PC-3 (cell line): ENCODE measurements at regions not wholly inside any gene's neighbourhood (a gene's known extent, or its start where the extent isn't known, plus 50 kb on each side); places are given as distances from the start of the nearest gene placed in this dataset.

ENCODE experiments used
- EZH2 ChIP-seq: fragments of 300-600 bp; sonication (generic); IDR thresholded peaks from one replicate; pipeline ENCODE4 v1.6.1; 2017; ENCODE audit warnings: antibody characterized with exemption, mild to moderate bottlenecking, low read length; ENCODE audit not compliant: unreplicated experiment
- TF ChIP-seq, protein P1 (sequence below): fragments of 300-600 bp; sonication (generic); conservative IDR thresholded peaks from 2 replicates; pipeline ENCODE4 v1.5.1; 2017; ENCODE audit warnings: antibody characterized with exemption, low read depth, mild to moderate bottlenecking, low read length

DNA sequence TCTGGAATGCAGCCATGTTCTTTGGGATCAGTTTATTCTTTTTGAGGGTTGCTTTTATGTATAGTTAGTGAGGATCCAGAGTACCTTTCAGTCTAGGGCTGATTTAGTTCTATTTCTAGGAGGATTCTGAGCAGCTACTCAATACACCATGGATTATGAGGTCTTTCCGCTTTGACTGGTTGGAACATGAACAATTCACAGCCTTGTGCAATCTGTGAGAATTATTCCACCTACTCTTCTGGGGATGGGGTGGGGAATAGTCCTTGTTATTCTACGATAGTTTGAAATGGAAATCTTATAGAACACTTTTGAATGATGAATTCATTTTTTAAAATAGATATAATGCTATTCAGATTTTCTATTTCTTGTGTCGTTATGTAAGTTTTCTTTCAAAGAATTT is 212.3 kb upstream of the ARRDC3 start:
- TF ChIP-seq, protein P1, sequence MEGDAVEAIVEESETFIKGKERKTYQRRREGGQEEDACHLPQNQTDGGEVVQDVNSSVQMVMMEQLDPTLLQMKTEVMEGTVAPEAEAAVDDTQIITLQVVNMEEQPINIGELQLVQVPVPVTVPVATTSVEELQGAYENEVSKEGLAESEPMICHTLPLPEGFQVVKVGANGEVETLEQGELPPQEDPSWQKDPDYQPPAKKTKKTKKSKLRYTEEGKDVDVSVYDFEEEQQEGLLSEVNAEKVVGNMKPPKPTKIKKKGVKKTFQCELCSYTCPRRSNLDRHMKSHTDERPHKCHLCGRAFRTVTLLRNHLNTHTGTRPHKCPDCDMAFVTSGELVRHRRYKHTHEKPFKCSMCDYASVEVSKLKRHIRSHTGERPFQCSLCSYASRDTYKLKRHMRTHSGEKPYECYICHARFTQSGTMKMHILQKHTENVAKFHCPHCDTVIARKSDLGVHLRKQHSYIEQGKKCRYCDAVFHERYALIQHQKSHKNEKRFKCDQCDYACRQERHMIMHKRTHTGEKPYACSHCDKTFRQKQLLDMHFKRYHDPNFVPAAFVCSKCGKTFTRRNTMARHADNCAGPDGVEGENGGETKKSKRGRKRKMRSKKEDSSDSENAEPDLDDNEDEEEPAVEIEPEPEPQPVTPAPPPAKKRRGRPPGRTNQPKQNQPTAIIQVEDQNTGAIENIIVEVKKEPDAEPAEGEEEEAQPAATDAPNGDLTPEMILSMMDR: no peak
- TF ChIP-seq EZH2: no peak
